ENCODE measurements at regions not wholly inside any gene's neighbourhood (a gene's known extent, or its start where the extent isn't known, plus 50 kb on each side); places are given as distances from the start of the nearest gene placed in this dataset.

GRCh38 chr20:48064929-48065328, 279.6 kb upstream of the SULF2 start:
- TF ChIP-seq CHD4 (IDR thresholded peaks at IDR 0.05) (no peak), STAT1 (conservative IDR thresholded peaks at IDR 0.05) (no peak), RCOR1 (conservative IDR thresholded peaks at IDR 0.05; ENCODE audit: low read depth, low read length) (no peak), JUND (IDR thresholded peaks at IDR 0.05; ENCODE audit: low read depth, low read length) (no peak), NBN (IDR thresholded peaks at IDR 0.05) (no peak), WRNIP1 (IDR thresholded peaks at IDR 0.05; ENCODE audit: borderline replicate concordance, low read depth, low read length) (no peak), IKZF2 (IDR thresholded peaks at IDR 0.05) (no peak), RUNX3 (IDR thresholded peaks at IDR 0.05; ENCODE audit: low read length) (no peak), SUZ12 (IDR thresholded peaks at IDR 0.05; ENCODE audit: unreplicated experiment) (no peak), SMC3 (IDR thresholded peaks at IDR 0.05; ENCODE audit: borderline replicate concordance, low read length) (no peak), PML (IDR thresholded peaks at IDR 0.05; ENCODE audit: low read length) (no peak), FOXM1 (IDR thresholded peaks at IDR 0.05; ENCODE audit: low read depth, low read length) (no peak)
- TF ChIP-seq, protein P1, sequence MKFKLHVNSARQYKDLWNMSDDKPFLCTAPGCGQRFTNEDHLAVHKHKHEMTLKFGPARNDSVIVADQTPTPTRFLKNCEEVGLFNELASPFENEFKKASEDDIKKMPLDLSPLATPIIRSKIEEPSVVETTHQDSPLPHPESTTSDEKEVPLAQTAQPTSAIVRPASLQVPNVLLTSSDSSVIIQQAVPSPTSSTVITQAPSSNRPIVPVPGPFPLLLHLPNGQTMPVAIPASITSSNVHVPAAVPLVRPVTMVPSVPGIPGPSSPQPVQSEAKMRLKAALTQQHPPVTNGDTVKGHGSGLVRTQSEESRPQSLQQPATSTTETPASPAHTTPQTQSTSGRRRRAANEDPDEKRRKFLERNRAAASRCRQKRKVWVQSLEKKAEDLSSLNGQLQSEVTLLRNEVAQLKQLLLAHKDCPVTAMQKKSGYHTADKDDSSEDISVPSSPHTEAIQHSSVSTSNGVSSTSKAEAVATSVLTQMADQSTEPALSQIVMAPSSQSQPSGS (IDR thresholded peaks at IDR 0.05; ENCODE audit: low read length): no peak
- TF ChIP-seq, protein P2, sequence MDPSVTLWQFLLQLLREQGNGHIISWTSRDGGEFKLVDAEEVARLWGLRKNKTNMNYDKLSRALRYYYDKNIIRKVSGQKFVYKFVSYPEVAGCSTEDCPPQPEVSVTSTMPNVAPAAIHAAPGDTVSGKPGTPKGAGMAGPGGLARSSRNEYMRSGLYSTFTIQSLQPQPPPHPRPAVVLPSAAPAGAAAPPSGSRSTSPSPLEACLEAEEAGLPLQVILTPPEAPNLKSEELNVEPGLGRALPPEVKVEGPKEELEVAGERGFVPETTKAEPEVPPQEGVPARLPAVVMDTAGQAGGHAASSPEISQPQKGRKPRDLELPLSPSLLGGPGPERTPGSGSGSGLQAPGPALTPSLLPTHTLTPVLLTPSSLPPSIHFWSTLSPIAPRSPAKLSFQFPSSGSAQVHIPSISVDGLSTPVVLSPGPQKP (IDR thresholded peaks at IDR 0.05; ENCODE audit: low read depth, low read length): no peak
- TF ChIP-seq, protein P3, sequence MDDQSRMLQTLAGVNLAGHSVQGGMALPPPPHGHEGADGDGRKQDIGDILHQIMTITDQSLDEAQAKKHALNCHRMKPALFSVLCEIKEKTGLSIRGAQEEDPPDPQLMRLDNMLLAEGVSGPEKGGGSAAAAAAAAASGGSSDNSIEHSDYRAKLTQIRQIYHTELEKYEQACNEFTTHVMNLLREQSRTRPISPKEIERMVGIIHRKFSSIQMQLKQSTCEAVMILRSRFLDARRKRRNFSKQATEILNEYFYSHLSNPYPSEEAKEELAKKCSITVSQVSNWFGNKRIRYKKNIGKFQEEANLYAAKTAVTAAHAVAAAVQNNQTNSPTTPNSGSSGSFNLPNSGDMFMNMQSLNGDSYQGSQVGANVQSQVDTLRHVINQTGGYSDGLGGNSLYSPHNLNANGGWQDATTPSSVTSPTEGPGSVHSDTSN (IDR thresholded peaks at IDR 0.05; ENCODE audit: insufficient replicate concordance, low read depth, low read length): no peak
- TF ChIP-seq, protein P4, sequence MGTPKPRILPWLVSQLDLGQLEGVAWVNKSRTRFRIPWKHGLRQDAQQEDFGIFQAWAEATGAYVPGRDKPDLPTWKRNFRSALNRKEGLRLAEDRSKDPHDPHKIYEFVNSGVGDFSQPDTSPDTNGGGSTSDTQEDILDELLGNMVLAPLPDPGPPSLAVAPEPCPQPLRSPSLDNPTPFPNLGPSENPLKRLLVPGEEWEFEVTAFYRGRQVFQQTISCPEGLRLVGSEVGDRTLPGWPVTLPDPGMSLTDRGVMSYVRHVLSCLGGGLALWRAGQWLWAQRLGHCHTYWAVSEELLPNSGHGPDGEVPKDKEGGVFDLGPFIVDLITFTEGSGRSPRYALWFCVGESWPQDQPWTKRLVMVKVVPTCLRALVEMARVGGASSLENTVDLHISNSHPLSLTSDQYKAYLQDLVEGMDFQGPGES (IDR thresholded peaks at IDR 0.05): no peak

More at GRCh38 chr20:48064929-48065328, 279.6 kb upstream of the SULF2 start:
- intact Hi-C loops (cut with micrococcal nuclease; ENCODE audit: unreplicated experiment) (no loop called here), in situ Hi-C loops (cut with MboI) (no loop called here)
- DNase-seq (ENCODE audit: low read depth, low spot score) (no peak), FAIRE-seq (no peak), ATAC-seq (no peak)
- SMC1A ChIA-PET (ENCODE audit: uncharacterized antibody, unreplicated experiment): no interaction called here
- Histone ChIP-seq H2AFZ (ENCODE audit: control insufficient read depth, low read depth, low read length) (no peak overlapping the region), H3K4me2 (ENCODE audit: control insufficient read depth, insufficient read depth) (no peak overlapping the region), H3K79me2 (ENCODE audit: control insufficient read depth, insufficient read depth, low read length) (no peaks in the 10 kb centered on the region), H3K9ac (ENCODE audit: control insufficient read depth, insufficient read depth, low read length) (no peak overlapping the region), H3K27ac (ENCODE audit: control insufficient read depth, insufficient read depth) (no peak overlapping the region), H4K20me1 (ENCODE audit: control insufficient read depth, insufficient read depth) (no peaks in the 10 kb centered on the region), H3K9me3 (replicated peaks; ENCODE audit: control insufficient read depth, insufficient read depth, low read length) (peaks cover 3% of the 10 kb centered on the region; the same call in 1 of the 3 replicates), H3K27me3 (replicated peaks in 1 of 2; ENCODE audit: control insufficient read depth in 2 of 2, insufficient read depth in 2 of 2, low read length in 1 of 2) (no peaks in the 10 kb centered on the region; a peak in 1 of 4 replicates), H3K4me3 (no peak overlapping the region), H3K36me3 (ENCODE audit: control insufficient read depth in 2 of 2, insufficient read depth in 2 of 2, low read length in 1 of 2) (no peaks in the 10 kb centered on the region), H3K4me1 (ENCODE audit: control insufficient read depth, insufficient read depth, low read length) (peaks cover 8% of the 10 kb centered on the region; the same call in 1 of the 2 replicates)
- CTCF ChIA-PET: no interaction called here
- BruUV-seq (replicated peaks): no TSS peak
- 42% methylated on average over 4 of the region's 4 CpGs for WGBS (ENCODE audit: insufficient coverage, insufficient replicate concordance, low lambda C conversion rate, missing lambda C conversion rate)
- POLR2A ChIA-PET: no interaction called here
- RAD21 ChIA-PET (ENCODE audit: unreplicated experiment): no interaction called here
